GM21723 (cell line): ENCODE measurements at regions not wholly inside any gene's neighbourhood (a gene's known extent, or its start where the extent isn't known, plus 50 kb on each side); places are given as distances from the start of the nearest gene placed in this dataset.

ENCODE experiments used
- ATAC-seq: cut with Tn5 transposase; IDR thresholded peaks from one replicate; pipeline ENCODE4 v1.9.1; 2021; ENCODE audit warnings: mild to moderate bottlenecking, moderate library complexity; ENCODE audit not compliant: unreplicated experiment

DNA sequence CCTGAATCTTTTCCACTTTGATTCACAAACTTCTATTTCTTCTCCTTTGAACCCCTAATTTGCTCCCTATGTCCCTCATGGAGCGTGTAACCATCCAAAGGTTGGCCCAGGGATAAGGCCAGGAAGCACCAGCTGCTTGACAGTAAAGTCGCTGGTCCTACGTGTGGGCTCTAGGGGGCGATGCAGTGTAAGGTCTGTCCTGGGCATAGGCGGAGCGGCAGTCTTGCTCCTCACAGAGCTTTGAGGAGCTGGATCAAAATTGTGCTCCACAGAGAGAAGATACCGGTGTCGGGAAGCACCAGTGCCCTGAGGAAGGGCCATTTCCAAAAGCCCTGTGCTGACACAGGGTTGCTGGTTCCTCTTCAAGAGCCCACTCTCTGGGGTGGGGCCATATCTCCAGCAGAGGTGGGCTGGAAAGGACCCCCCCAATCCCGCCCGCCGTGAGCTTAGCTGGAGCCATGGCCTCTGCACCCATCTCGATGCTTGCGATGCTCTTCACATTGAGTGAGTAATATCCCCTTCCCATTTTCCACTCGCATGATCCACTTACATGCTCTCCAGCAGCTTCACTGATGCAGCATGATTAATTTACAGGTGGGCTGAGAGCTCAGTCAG lies 49.9 kb upstream of the OR4E1 start:
- ATAC-seq: no peak
